ENCODE measurements at regions not wholly inside any gene's neighbourhood (a gene's known extent, or its start where the extent isn't known, plus 50 kb on each side); places are given as distances from the start of the nearest gene placed in this dataset.

GRCh38 chr19:5205937-5206750 lies 134.5 kb downstream of the PTPRS start:
- WGBS, 3 donors = 45 to 71% (median 46%) methylated on average over 29 of the region's 29 CpGs
- Histone ChIP-seq H3K27ac (no peak overlapping the region), H3K27me3 (no peaks in the 10 kb centered on the region), H3K4me3 (no peak overlapping the region), H3K9me3 (peaks cover 0 to 1% of the 10 kb centered on the region in 2 donors), H3K4me1 (ENCODE audit: insufficient read depth) (peaks cover 2% of the 10 kb centered on the region), H3K36me3 (no peaks in the 10 kb centered on the region)
- intact Hi-C loops (cut with DNase I) = loop anchor here in 1 of 4 donors (10.0 kb wide), 1 partner anchor 161 kb away; no protein-coding TSS in a partner anchor
- TF ChIP-seq EP300 (IDR thresholded peaks at IDR 0.05) (no peak), POLR2A (IDR thresholded peaks at IDR 0.05) (no peak)
- TF ChIP-seq, protein P1, sequence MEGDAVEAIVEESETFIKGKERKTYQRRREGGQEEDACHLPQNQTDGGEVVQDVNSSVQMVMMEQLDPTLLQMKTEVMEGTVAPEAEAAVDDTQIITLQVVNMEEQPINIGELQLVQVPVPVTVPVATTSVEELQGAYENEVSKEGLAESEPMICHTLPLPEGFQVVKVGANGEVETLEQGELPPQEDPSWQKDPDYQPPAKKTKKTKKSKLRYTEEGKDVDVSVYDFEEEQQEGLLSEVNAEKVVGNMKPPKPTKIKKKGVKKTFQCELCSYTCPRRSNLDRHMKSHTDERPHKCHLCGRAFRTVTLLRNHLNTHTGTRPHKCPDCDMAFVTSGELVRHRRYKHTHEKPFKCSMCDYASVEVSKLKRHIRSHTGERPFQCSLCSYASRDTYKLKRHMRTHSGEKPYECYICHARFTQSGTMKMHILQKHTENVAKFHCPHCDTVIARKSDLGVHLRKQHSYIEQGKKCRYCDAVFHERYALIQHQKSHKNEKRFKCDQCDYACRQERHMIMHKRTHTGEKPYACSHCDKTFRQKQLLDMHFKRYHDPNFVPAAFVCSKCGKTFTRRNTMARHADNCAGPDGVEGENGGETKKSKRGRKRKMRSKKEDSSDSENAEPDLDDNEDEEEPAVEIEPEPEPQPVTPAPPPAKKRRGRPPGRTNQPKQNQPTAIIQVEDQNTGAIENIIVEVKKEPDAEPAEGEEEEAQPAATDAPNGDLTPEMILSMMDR (IDR thresholded peaks at IDR 0.05) = no peak
- no peak for DNase-seq

DNA sequence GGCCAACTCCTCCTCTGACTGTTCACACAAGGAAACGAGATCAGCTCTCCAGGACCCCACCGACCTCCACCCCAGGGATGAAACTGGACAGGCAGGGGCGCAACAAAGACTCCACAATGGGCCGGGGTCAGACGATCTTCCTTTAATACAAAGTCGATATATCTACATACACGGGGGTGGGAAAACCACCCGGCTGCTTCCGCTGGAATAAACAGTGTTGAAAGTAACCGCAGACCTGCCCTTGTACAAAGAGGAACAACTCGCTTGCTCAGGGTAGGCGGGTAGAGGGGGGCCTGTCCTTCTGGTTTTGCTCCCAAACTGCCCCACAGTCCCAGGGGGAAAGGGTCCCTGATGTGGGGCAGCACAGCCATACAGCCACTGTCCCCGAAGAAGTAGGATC lies 135.2 kb downstream of the PTPRS start:
- H3K27me3 ChIP-seq = no peaks in the 10 kb centered on the region
- intact Hi-C loops (cut with DNase I) = loop anchor here in 1 of 4 donors (10.0 kb wide), 1 partner anchor 161 kb away; no protein-coding TSS in a partner anchor
- 87 to 91% (median 91%) methylated on average over 13 of the region's 13 CpGs for WGBS, 3 donors
- DNase-seq = no peak
- no peak overlapping the region for H3K27ac ChIP-seq
- no peak overlapping the region for H3K4me3 ChIP-seq
- no peak for TF ChIP-seq POLR2A (IDR thresholded peaks at IDR 0.05)
- peaks cover 0 to 3% of the 10 kb centered on the region in 2 donors for H3K9me3 ChIP-seq
- H3K36me3 ChIP-seq = no peaks in the 10 kb centered on the region
- peaks cover 2% of the 10 kb centered on the region for H3K4me1 ChIP-seq (ENCODE audit: insufficient read depth)

GRCh38 chr19:5204212-5204611 lies 136.4 kb downstream of the PTPRS start:
- Histone ChIP-seq H3K9me3 (peaks cover 0 to 3% of the 10 kb centered on the region in 2 donors), H3K27me3 (no peaks in the 10 kb centered on the region), H3K27ac (no peak overlapping the region), H3K4me1 (ENCODE audit: insufficient read depth) (peaks cover 2% of the 10 kb centered on the region), H3K4me3 (no peak overlapping the region), H3K36me3 (no peaks in the 10 kb centered on the region)
- WGBS, 3 donors = 93 to 96% (median 95%) methylated on average over 5 of the region's 5 CpGs
- intact Hi-C loops (cut with DNase I) = loop anchor here in 1 of 4 donors (10.0 kb wide), 1 partner anchor 159 kb away; no protein-coding TSS in a partner anchor
- TF ChIP-seq POLR2A (IDR thresholded peaks at IDR 0.05) (no peak), EP300 (IDR thresholded peaks at IDR 0.05) (no peak)
- TF ChIP-seq, protein P1 (IDR thresholded peaks at IDR 0.05) = no peak
- DNase-seq = no peak

Data from ovary (tissue), 7 donors.